ENCODE measurements at regions not wholly inside any gene's neighbourhood (a gene's known extent, or its start where the extent isn't known, plus 50 kb on each side); places are given as distances from the start of the nearest gene placed in this dataset.

- TF ChIP-seq CTCF (IDR thresholded peaks at IDR 0.05): peak in 1 of 2 donors; percentile 40
- Histone ChIP-seq H3K27ac (no peak overlapping the region), H3K4me1 (no peaks in the 10 kb centered on the region), H3K27me3 (no peaks in the 10 kb centered on the region), H3K9me3 (no peaks in the 10 kb centered on the region), H3K36me3 (no peaks in the 10 kb centered on the region), H3K4me3 (no peak overlapping the region)
- DNase-seq (ENCODE audit: low spot score): no peak
Measured at GRCh38 chr20:43844778-43845614, 69.7 kb upstream of the TOX2 start.

- no peak overlapping the region for H3K27ac ChIP-seq
- no peak for TF ChIP-seq CTCF (IDR thresholded peaks at IDR 0.05)
- H3K9me3 ChIP-seq: no peaks in the 10 kb centered on the region
Measured at GRCh38 chr20:43843965-43844660, 70.5 kb upstream of the TOX2 start.

GRCh38 chr20:43843096-43843964 lies 71.3 kb upstream of the TOX2 start:
- Histone ChIP-seq H3K36me3 (no peaks in the 10 kb centered on the region), H3K4me1 (no peaks in the 10 kb centered on the region), H3K27ac (no peak overlapping the region), H3K9me3 (no peaks in the 10 kb centered on the region), H3K27me3 (no peaks in the 10 kb centered on the region), H3K4me3 (no peak overlapping the region)
- no peak for TF ChIP-seq CTCF (IDR thresholded peaks at IDR 0.05)
- peak; percentile 16 for DNase-seq (ENCODE audit: low spot score)

More at GRCh38 chr20:43843965-43844660, 70.5 kb upstream of the TOX2 start:
- Histone ChIP-seq H3K4me1 (no peaks in the 10 kb centered on the region), H3K27me3 (no peaks in the 10 kb centered on the region), H3K4me3 (no peak overlapping the region), H3K36me3 (no peaks in the 10 kb centered on the region)
- peak; percentile 50 for DNase-seq (ENCODE audit: low spot score)

- TF ChIP-seq CTCF (IDR thresholded peaks at IDR 0.05): no peak
- Histone ChIP-seq H3K36me3 (no peaks in the 10 kb centered on the region), H3K27ac (no peak overlapping the region), H3K4me1 (no peaks in the 10 kb centered on the region), H3K27me3 (no peaks in the 10 kb centered on the region), H3K4me3 (no peak overlapping the region), H3K9me3 (no peaks in the 10 kb centered on the region)
- DNase-seq (ENCODE audit: low spot score): peak; percentile 47
Measured at GRCh38 chr20:43842126-43843020, 72.3 kb upstream of the TOX2 start.
